PC-3 (cell line): ENCODE measurements at regions not wholly inside any gene's neighbourhood (a gene's known extent, or its start where the extent isn't known, plus 50 kb on each side); places are given as distances from the start of the nearest gene placed in this dataset.

Source experiments
- ATAC-seq: fragments of 200-7000 bp; cut with Tn5 transposase; 2 replicates; pipeline ENCODE4 v1.9.1; 2020; ENCODE audit warnings: mild to moderate bottlenecking, moderate library complexity
- BruUV-seq: library from RNA; stranded (reverse); fragments of 400-500 nt; replicated peaks from 2 replicates; lab custom pipeline; 2021; lab: Mats Ljungman, UMichigan
- CTCF ChIA-PET: fragments of 300-600 bp; sonication (Branson Sonifier 250); formaldehyde crosslinking; loops from one replicate; lab custom pipeline; 2022; ENCODE audit warnings: antibody characterized with exemption; lab: Charles Lee
- POLR2A ChIA-PET: fragments of 300-600 bp; sonication (Branson Sonifier 250); formaldehyde crosslinking; loops from one replicate; lab custom pipeline; 2022; ENCODE audit warnings: antibody characterized with exemption; ENCODE audit not compliant: unreplicated experiment; lab: Charles Lee
- DNase-seq: peaks from one replicate; pipeline ENCODE4 v3.0.0-alpha.2; 2015
- H2AFZ ChIP-seq: fragments of 300-600 bp; sonication (generic); 2 replicates; pipeline ENCODE4 v1.6.0; 2016; ENCODE audit warnings: antibody characterized with exemption, low read length
- H3F3A ChIP-seq: fragments of 300-600 bp; sonication (generic); one replicate; pipeline ENCODE4 v1.6.0; 2017; ENCODE audit warnings: antibody characterized with exemption, low read length, control low read depth, mild to moderate bottlenecking; ENCODE audit not compliant: unreplicated experiment
- H3K27ac ChIP-seq: fragments of 300-600 bp; sonication (generic); 2 replicates; pipeline ENCODE4 v1.5.1; 2016; ENCODE audit warnings: mild to moderate bottlenecking, low read length
- H3K27me3 ChIP-seq: fragments of 300-600 bp; sonication (generic); 2 replicates; pipeline ENCODE4 v1.6.1; 2016; ENCODE audit warnings: low read length, mixed read lengths
- H3K36me3 ChIP-seq: fragments of 300-600 bp; sonication (generic); 2 replicates; pipeline ENCODE4 v1.6.1; 2016; ENCODE audit warnings: low read depth, mixed run types, low read length, mixed read lengths
- H3K4me1 ChIP-seq: fragments of 300-600 bp; sonication (generic); 2 replicates; pipeline ENCODE4 v1.5.1; 2016; ENCODE audit warnings: low read length; ENCODE audit not compliant: insufficient read depth
- H3K4me2 ChIP-seq: fragments of 300-600 bp; sonication (generic); 2 replicates; pipeline ENCODE4 v1.6.0; 2016; ENCODE audit warnings: low read length
- H3K4me3 ChIP-seq: fragments of 300-600 bp; sonication (generic); 2 replicates; pipeline ENCODE4 v1.5.1; 2016; ENCODE audit warnings: mild to moderate bottlenecking, low read length, mixed read lengths
- H3K79me2 ChIP-seq: fragments of 300-600 bp; sonication (generic); 2 replicates; pipeline ENCODE4 v1.6.1; 2017; ENCODE audit warnings: low read length, mixed read lengths
- H3K9ac ChIP-seq: fragments of 300-600 bp; sonication (generic); 2 replicates; pipeline ENCODE4 v1.6.0; 2016; ENCODE audit warnings: mild to moderate bottlenecking, low read length
- H3K9me2 ChIP-seq: fragments of 300-600 bp; sonication (generic); replicated peaks from 2 replicates; pipeline ENCODE4 v1.6.1; 2016; ENCODE audit warnings: mixed run types, low read length, mixed read lengths
- H3K9me3 ChIP-seq: fragments of 300-600 bp; sonication (generic); 2 replicates; pipeline ENCODE4 v1.6.1; 2016; ENCODE audit warnings: low read length, mixed read lengths
- H4K20me1 ChIP-seq: fragments of 300-600 bp; sonication (generic); 2 replicates; pipeline ENCODE4 v1.6.1; 2016; ENCODE audit warnings: low read length, mixed read lengths
- CTCF ChIP-seq: fragments of 300-600 bp; sonication (generic); conservative IDR thresholded peaks from 2 replicates; pipeline ENCODE4 v1.5.1; 2017; ENCODE audit warnings: antibody characterized with exemption, low read depth, mild to moderate bottlenecking, low read length
- EZH2 ChIP-seq: fragments of 300-600 bp; sonication (generic); IDR thresholded peaks from one replicate; pipeline ENCODE4 v1.6.1; 2017; ENCODE audit warnings: antibody characterized with exemption, mild to moderate bottlenecking, low read length; ENCODE audit not compliant: unreplicated experiment
- EZH2phosphoT487 ChIP-seq: fragments of 300-600 bp; sonication (generic); IDR thresholded peaks from 2 replicates; pipeline ENCODE4 v1.6.1; 2018; ENCODE audit warnings: mild to moderate bottlenecking, antibody characterized with exemption, low read length, borderline replicate concordance
- intact Hi-C: fragments of 100-400 bp; cut with micrococcal nuclease; formaldehyde crosslinking; loops from 2 replicates; pipeline ENCODE4 v1.9.0; 2023

- no TSS peak for BruUV-seq
- ATAC-seq (no peak), DNase-seq (no peak)
- Histone ChIP-seq H3K4me3 (no peak overlapping the region), H3K27ac (no peak overlapping the region), H2AFZ (no peak overlapping the region), H3K9me3 (no peaks in the 10 kb centered on the region), H3K4me1 (no peaks in the 10 kb centered on the region), H3K79me2 (no peaks in the 10 kb centered on the region), H3K36me3 (no peaks in the 10 kb centered on the region), H4K20me1 (no peaks in the 10 kb centered on the region), H3F3A (no peaks in the 10 kb centered on the region), H3K9me2 (no peaks in the 10 kb centered on the region), H3K4me2 (no peak overlapping the region), H3K27me3 (peaks cover 9% of the 10 kb centered on the region; the same call in 1 of the 2 replicates), H3K9ac (no peak overlapping the region)
- POLR2A ChIA-PET: no interaction called here
- CTCF ChIA-PET: no interaction called here
- intact Hi-C loops: no loop called here
- TF ChIP-seq CTCF (no peak), EZH2 (no peak), EZH2phosphoT487 (no peak)
These were observed 146.1 kb downstream of the CCDC71L start for GRCh38 chr7:106514881-106515280.

GRCh38 chr7:106512217-106512616, 148.7 kb downstream of the CCDC71L start:
- Histone ChIP-seq H3K79me2 (no peaks in the 10 kb centered on the region), H3K27ac (no peak overlapping the region), H3F3A (no peaks in the 10 kb centered on the region), H3K9ac (no peak overlapping the region), H3K36me3 (no peaks in the 10 kb centered on the region), H3K9me3 (no peaks in the 10 kb centered on the region), H3K4me3 (no peak overlapping the region), H3K4me2 (no peak overlapping the region), H4K20me1 (no peaks in the 10 kb centered on the region), H2AFZ (no peak overlapping the region), H3K4me1 (no peaks in the 10 kb centered on the region), H3K27me3 (peaks cover 3% of the 10 kb centered on the region; the same call in 1 of the 2 replicates), H3K9me2 (no peaks in the 10 kb centered on the region)
- ChIA-PET POLR2A (no interaction called here), CTCF (no interaction called here)
- no TSS peak for BruUV-seq
- intact Hi-C loops: no loop called here
- ATAC-seq: no peak
- DNase-seq: no peak
- TF ChIP-seq CTCF (no peak), EZH2phosphoT487 (no peak), EZH2 (no peak)

GRCh38 chr7:106504645-106505044, 156.3 kb downstream of the CCDC71L start:
- H3K9ac ChIP-seq: no peak overlapping the region
- BruUV-seq: no TSS peak
- H3K9me2 ChIP-seq: no peaks in the 10 kb centered on the region
- H3K9me3 ChIP-seq: no peaks in the 10 kb centered on the region
- H3K27ac ChIP-seq: no peak overlapping the region
- H3K27me3 ChIP-seq: no peaks in the 10 kb centered on the region
- H3K36me3 ChIP-seq: no peaks in the 10 kb centered on the region
- no peak overlapping the region for H3K4me2 ChIP-seq
- ChIA-PET POLR2A (no interaction called here), CTCF (no interaction called here)
- H3K4me1 ChIP-seq: no peaks in the 10 kb centered on the region
- H3K79me2 ChIP-seq: no peaks in the 10 kb centered on the region
- DNase-seq: no peak
- TF ChIP-seq EZH2: no peak
- TF ChIP-seq CTCF: no peak
- no peak for ATAC-seq
- no peak overlapping the region for H2AFZ ChIP-seq
- intact Hi-C loops: no loop called here
- H4K20me1 ChIP-seq: no peaks in the 10 kb centered on the region
- H3K4me3 ChIP-seq: no peak overlapping the region
- no peaks in the 10 kb centered on the region for H3F3A ChIP-seq
